Effector memory CD8-positive, alpha-beta T cell (primary cell): ENCODE measurements at regions not wholly inside any gene's neighbourhood (a gene's known extent, or its start where the extent isn't known, plus 50 kb on each side); places are given as distances from the start of the nearest gene placed in this dataset.

Experiments used
- ATAC-seq: fragments of 150-1000 bp; cut with Tn5 transposase; replicated peaks from 2 replicates; pipeline ENCODE4 v1.10.0; 2021; ENCODE audit warnings: mild to moderate bottlenecking, moderate library complexity
- DNase-seq, 3 experiments: peaks; one replicate each; pipeline ENCODE4 v3.0.0; 2021
- H3K27ac Mint-ChIP-seq, 2 donors: one replicate each; pipeline ENCODE4 v1.8.0; 2022; ENCODE audit warnings: mild to moderate bottlenecking in 2 of 2, mixed read lengths in 2 of 2, moderate library complexity in 2 of 2
- H3K27me3 Mint-ChIP-seq, 2 donors: one replicate each; pipeline ENCODE4 v1.8.0; 2022; ENCODE audit warnings: mixed read lengths in 2 of 2
- H3K36me3 Mint-ChIP-seq: one replicate; pipeline ENCODE4 v1.8.0; 2022; ENCODE audit warnings: mild to moderate bottlenecking, moderate library complexity, mixed read lengths; ENCODE audit not compliant: insufficient read depth
- H3K4me1 Mint-ChIP-seq, 2 donors: one replicate each; pipeline ENCODE4 v1.8.0; 2022; ENCODE audit warnings: low read depth in 2 of 2, mixed read lengths in 2 of 2
- H3K4me3 Mint-ChIP-seq, 2 donors: one replicate each; pipeline ENCODE4 v1.8.0; 2022; ENCODE audit warnings: mild to moderate bottlenecking in 2 of 2, mixed read lengths in 2 of 2, moderate library complexity in 2 of 2
- H3K9me3 Mint-ChIP-seq, 2 donors: one replicate each; pipeline ENCODE4 v1.8.0; 2022; ENCODE audit warnings: mixed read lengths in 2 of 2

DNA sequence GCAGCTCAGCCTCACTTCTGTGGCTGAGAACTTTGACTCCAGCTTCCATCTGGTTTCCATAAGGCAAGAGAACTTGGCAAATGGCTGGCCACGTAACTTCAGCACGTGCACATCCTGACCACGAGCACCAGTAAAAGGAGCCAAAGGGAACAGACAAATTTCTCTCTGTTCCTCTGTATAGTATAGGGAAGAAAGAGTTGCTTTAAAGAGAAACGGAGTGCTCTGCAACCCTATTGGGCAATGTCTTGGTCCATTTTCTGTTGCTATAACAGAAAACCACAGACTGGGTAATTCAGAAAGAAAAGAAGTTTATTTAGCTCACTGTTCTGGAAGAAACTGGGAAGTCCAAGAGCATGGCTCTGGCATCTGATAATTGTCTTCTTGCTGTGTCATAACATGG lies 558.7 kb downstream of the ACTL7B start:
- ATAC-seq (no peak), DNase-seq (no peak)
- H3K9me3 Mint-ChIP-seq, result peaks cover 4 to 6% of the 10 kb centered on the region in 2 donors
- H3K4me1 Mint-ChIP-seq, result no peaks in the 10 kb centered on the region
- no peaks in the 10 kb centered on the region for H3K36me3 Mint-ChIP-seq
- H3K27ac Mint-ChIP-seq, result no peak overlapping the region
- no peak overlapping the region for H3K4me3 Mint-ChIP-seq
- H3K27me3 Mint-ChIP-seq, result no peaks in the 10 kb centered on the region

GRCh38 chr9:108296056-108296455 lies 559.7 kb downstream of the ACTL7B start:
- H3K9me3 Mint-ChIP-seq, result peaks cover 4 to 6% of the 10 kb centered on the region in 2 donors
- H3K4me1 Mint-ChIP-seq, result no peaks in the 10 kb centered on the region
- ATAC-seq (no peak), DNase-seq (no peak)
- no peak overlapping the region for H3K4me3 Mint-ChIP-seq
- H3K27ac Mint-ChIP-seq, result no peak overlapping the region
- no peaks in the 10 kb centered on the region for H3K27me3 Mint-ChIP-seq
- H3K36me3 Mint-ChIP-seq, result no peaks in the 10 kb centered on the region

- DNase-seq (no peak), ATAC-seq (no peak)
- no peaks in the 10 kb centered on the region for H3K4me1 Mint-ChIP-seq
- no peak overlapping the region for H3K4me3 Mint-ChIP-seq
- H3K27ac Mint-ChIP-seq, result no peak overlapping the region
- H3K9me3 Mint-ChIP-seq, result peaks cover 0 to 3% of the 10 kb centered on the region in 2 donors
- H3K36me3 Mint-ChIP-seq, result no peaks in the 10 kb centered on the region
- no peaks in the 10 kb centered on the region for H3K27me3 Mint-ChIP-seq
Measured at GRCh38 chr9:108291586-108291932, 564.2 kb downstream of the ACTL7B start.

- Mint-ChIP-seq H3K36me3 (no peaks in the 10 kb centered on the region), H3K4me3 (no peak overlapping the region), H3K27ac (no peak overlapping the region), H3K27me3 (no peaks in the 10 kb centered on the region), H3K4me1 (no peaks in the 10 kb centered on the region), H3K9me3 (peaks cover 0 to 3% of the 10 kb centered on the region in 2 donors)
- ATAC-seq, result no peak
- DNase-seq, result no peak
Measured at GRCh38 chr9:108290839-108291585, 564.8 kb downstream of the ACTL7B start.

GRCh38 chr9:108286638-108287206 lies 569.1 kb downstream of the ACTL7B start:
- Mint-ChIP-seq H3K4me3 (no peak overlapping the region), H3K27me3 (no peaks in the 10 kb centered on the region), H3K36me3 (no peaks in the 10 kb centered on the region), H3K27ac (no peak overlapping the region), H3K9me3 (peaks cover 0 to 4% of the 10 kb centered on the region in 2 donors), H3K4me1 (no peaks in the 10 kb centered on the region)
- no peak for ATAC-seq
- no peak for DNase-seq

GRCh38 chr9:108283696-108284095 lies 572.1 kb downstream of the ACTL7B start:
- Mint-ChIP-seq H3K27me3 (no peaks in the 10 kb centered on the region), H3K36me3 (no peaks in the 10 kb centered on the region), H3K9me3 (peaks cover 8% of the 10 kb centered on the region in 2 donors), H3K4me1 (no peaks in the 10 kb centered on the region), H3K27ac (no peak overlapping the region), H3K4me3 (no peak overlapping the region)
- ATAC-seq, result no peak
- no peak for DNase-seq

GRCh38 chr9:108282872-108283271 lies 572.9 kb downstream of the ACTL7B start:
- DNase-seq, result no peak
- H3K27me3 Mint-ChIP-seq, result no peaks in the 10 kb centered on the region

DNA sequence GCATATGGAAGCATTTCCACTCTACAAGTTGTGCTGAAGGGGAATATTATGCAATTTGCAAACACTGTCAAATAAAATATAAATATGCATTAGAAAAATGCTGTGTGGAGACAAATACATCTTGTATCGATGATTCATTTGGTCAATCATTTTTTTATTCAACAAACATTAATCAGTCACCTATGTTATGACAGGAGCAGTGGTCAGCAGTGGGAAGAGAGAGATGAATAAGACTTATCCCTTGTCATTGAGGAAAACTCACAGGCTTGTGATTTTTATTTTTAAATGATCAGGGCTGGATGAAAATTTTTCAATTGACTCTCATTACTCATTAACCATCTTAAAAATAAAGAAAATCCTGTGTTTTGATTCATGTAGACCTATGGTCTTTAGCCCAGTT lies 574.1 kb downstream of the ACTL7B start:
- no peaks in the 10 kb centered on the region for H3K4me1 Mint-ChIP-seq
- H3K27me3 Mint-ChIP-seq, result no peaks in the 10 kb centered on the region
- H3K4me3 Mint-ChIP-seq, result no peak overlapping the region
- no peaks in the 10 kb centered on the region for H3K36me3 Mint-ChIP-seq
- H3K9me3 Mint-ChIP-seq, result peaks cover 8% of the 10 kb centered on the region in 2 donors
- H3K27ac Mint-ChIP-seq, result no peak overlapping the region
- no peak for ATAC-seq
- no peak for DNase-seq

More at GRCh38 chr9:108282872-108283271, 572.9 kb downstream of the ACTL7B start:
- no peak for ATAC-seq
- no peaks in the 10 kb centered on the region for H3K36me3 Mint-ChIP-seq
- H3K4me3 Mint-ChIP-seq, result no peak overlapping the region
- H3K27ac Mint-ChIP-seq, result no peak overlapping the region
- H3K9me3 Mint-ChIP-seq, result peaks cover 8% of the 10 kb centered on the region in 2 donors
- no peaks in the 10 kb centered on the region for H3K4me1 Mint-ChIP-seq

- ATAC-seq (no peak), DNase-seq (no peak)
- no peaks in the 10 kb centered on the region for H3K27me3 Mint-ChIP-seq
- no peaks in the 10 kb centered on the region for H3K4me1 Mint-ChIP-seq
- peaks cover 9 to 15% of the 10 kb centered on the region in 2 donors for H3K9me3 Mint-ChIP-seq
- no peaks in the 10 kb centered on the region for H3K36me3 Mint-ChIP-seq
- no peak overlapping the region for H3K4me3 Mint-ChIP-seq
- no peak overlapping the region for H3K27ac Mint-ChIP-seq
Measured at GRCh38 chr9:108278341-108278740, 577.4 kb downstream of the ACTL7B start.

DNA sequence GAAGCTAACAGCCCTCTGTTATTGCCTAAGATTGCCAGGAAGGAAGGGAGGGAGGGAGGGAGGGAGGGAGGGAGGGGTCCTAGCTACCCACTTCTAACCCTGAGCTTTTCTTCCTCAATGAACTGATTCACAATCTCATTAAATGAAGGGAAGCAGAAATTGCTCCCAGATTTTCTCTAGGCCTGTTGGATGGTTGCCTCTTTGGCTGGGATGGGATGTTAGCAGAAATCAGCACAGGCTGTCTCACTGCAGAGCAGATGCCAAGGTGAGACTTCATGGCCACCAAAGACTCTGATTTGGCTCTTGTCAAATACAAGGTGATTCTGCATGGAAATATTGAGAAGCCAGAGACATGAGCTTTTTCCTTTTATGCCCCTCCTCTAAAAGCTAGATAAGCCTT lies 578.6 kb downstream of the ACTL7B start:
- Mint-ChIP-seq H3K9me3 (peaks cover 11 to 15% of the 10 kb centered on the region in 2 donors), H3K27ac (no peak overlapping the region), H3K4me1 (no peaks in the 10 kb centered on the region), H3K27me3 (no peaks in the 10 kb centered on the region), H3K4me3 (no peak overlapping the region), H3K36me3 (no peaks in the 10 kb centered on the region)
- no peak for ATAC-seq
- DNase-seq, result no peak

DNA sequence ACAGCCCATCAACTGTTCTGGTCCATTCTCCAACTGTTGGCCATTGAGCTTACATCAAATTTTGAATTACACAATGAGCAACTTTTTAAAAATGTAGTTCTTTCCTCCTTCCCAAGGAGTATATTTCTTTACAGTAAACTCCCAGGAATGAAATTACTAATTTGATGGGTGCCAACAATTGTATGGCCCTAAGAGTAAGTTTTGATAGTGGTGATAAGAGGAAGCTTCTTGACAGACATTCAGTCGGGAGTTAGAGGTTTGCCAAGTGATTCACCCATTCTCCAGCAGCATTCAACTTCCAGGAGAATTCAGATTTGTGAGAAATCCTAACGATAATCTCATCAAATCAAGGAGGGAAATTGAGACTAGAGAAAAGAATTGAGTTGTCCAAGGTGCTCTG lies 579.9 kb downstream of the ACTL7B start:
- ATAC-seq (no peak), DNase-seq (no peak)
- Mint-ChIP-seq H3K9me3 (peaks cover 13 to 15% of the 10 kb centered on the region in 2 donors), H3K27me3 (no peaks in the 10 kb centered on the region), H3K27ac (no peak overlapping the region), H3K36me3 (no peaks in the 10 kb centered on the region), H3K4me3 (no peak overlapping the region), H3K4me1 (no peaks in the 10 kb centered on the region)

- ATAC-seq (no peak), DNase-seq (no peak)
- no peak overlapping the region for H3K27ac Mint-ChIP-seq
- H3K36me3 Mint-ChIP-seq, result no peaks in the 10 kb centered on the region
- H3K27me3 Mint-ChIP-seq, result no peaks in the 10 kb centered on the region
- peaks cover 13 to 15% of the 10 kb centered on the region in 2 donors for H3K9me3 Mint-ChIP-seq
- no peak overlapping the region for H3K4me3 Mint-ChIP-seq
- no peaks in the 10 kb centered on the region for H3K4me1 Mint-ChIP-seq
Measured at GRCh38 chr9:108274971-108275370, 580.8 kb downstream of the ACTL7B start.

DNA sequence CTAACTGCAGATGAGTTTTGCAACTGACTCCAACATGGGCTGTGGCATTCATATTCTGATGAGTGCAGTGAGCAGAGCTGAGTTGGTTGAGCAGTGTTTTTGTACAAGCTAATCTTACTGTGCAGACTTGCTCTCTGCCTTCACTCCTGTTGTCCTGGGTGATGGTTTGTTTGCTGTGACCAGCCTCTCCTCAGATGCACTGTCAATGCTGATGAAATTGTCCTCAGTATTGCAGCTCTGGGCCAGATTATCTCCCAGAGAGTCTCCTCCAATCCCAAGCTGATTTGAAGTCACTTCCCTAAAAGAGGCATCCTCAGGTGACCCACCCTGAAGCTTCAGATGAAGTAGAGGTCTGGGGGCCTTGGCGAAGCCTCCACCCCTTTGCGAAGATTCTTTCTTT lies 581.8 kb downstream of the ACTL7B start:
- Mint-ChIP-seq H3K9me3 (peaks cover 10% of the 10 kb centered on the region in 2 donors), H3K4me3 (no peak overlapping the region)
- DNase-seq, result no peak

GRCh38 chr9:108272349-108272899 lies 583.4 kb downstream of the ACTL7B start:
- DNase-seq, result no peak

More for the DNA sequence above, 581.8 kb downstream of the ACTL7B start:
- H3K36me3 Mint-ChIP-seq, result peaks cover 2% of the 10 kb centered on the region
- no peak for ATAC-seq
- no peaks in the 10 kb centered on the region for H3K27me3 Mint-ChIP-seq
- no peaks in the 10 kb centered on the region for H3K4me1 Mint-ChIP-seq
- no peak overlapping the region for H3K27ac Mint-ChIP-seq

More at GRCh38 chr9:108272349-108272899, 583.4 kb downstream of the ACTL7B start:
- H3K27ac Mint-ChIP-seq, result no peak overlapping the region
- peaks cover 3% of the 10 kb centered on the region for H3K36me3 Mint-ChIP-seq
- no peaks in the 10 kb centered on the region for H3K27me3 Mint-ChIP-seq
- H3K4me3 Mint-ChIP-seq, result no peak overlapping the region
- ATAC-seq, result no peak
- peaks cover 15 to 22% of the 10 kb centered on the region in 2 donors for H3K9me3 Mint-ChIP-seq
- H3K4me1 Mint-ChIP-seq, result no peaks in the 10 kb centered on the region
